ENCODE measurements at regions not wholly inside any gene's neighbourhood (a gene's known extent, or its start where the extent isn't known, plus 50 kb on each side); places are given as distances from the start of the nearest gene placed in this dataset.

GRCh38 chr13:34466301-34466700 lies 475.8 kb upstream of the NBEA start:
- intact Hi-C loops (cut with DNase I): no loop called here
- TF ChIP-seq POLR2A (IDR thresholded peaks at IDR 0.05): no peak
- TF ChIP-seq, protein P1, sequence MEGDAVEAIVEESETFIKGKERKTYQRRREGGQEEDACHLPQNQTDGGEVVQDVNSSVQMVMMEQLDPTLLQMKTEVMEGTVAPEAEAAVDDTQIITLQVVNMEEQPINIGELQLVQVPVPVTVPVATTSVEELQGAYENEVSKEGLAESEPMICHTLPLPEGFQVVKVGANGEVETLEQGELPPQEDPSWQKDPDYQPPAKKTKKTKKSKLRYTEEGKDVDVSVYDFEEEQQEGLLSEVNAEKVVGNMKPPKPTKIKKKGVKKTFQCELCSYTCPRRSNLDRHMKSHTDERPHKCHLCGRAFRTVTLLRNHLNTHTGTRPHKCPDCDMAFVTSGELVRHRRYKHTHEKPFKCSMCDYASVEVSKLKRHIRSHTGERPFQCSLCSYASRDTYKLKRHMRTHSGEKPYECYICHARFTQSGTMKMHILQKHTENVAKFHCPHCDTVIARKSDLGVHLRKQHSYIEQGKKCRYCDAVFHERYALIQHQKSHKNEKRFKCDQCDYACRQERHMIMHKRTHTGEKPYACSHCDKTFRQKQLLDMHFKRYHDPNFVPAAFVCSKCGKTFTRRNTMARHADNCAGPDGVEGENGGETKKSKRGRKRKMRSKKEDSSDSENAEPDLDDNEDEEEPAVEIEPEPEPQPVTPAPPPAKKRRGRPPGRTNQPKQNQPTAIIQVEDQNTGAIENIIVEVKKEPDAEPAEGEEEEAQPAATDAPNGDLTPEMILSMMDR (IDR thresholded peaks at IDR 0.05): no peak
- Histone ChIP-seq H3K27ac (no peak overlapping the region), H3K27me3 (no peaks in the 10 kb centered on the region), H3K4me3 (replicated peaks in 1 of 3) (no peak overlapping the region), H3K36me3 (no peaks in the 10 kb centered on the region), H3K4me1 (peaks cover 0 to 10% of the 10 kb centered on the region in 2 donors), H3K9me3 (no peaks in the 10 kb centered on the region)
- DNase-seq: no peak
- 32 to 60% methylated on average over 3 of the region's 3 CpGs for WGBS, 2 donors

- 45 to 51% methylated on average over 3 of the region's 3 CpGs for WGBS, 2 donors
- Histone ChIP-seq H3K4me3 (replicated peaks in 1 of 3) (no peak overlapping the region), H3K27ac (no peak overlapping the region), H3K4me1 (peaks cover 0 to 10% of the 10 kb centered on the region in 2 donors), H3K36me3 (no peaks in the 10 kb centered on the region), H3K9me3 (no peaks in the 10 kb centered on the region), H3K27me3 (no peaks in the 10 kb centered on the region)
- intact Hi-C loops (cut with DNase I): no loop called here
- TF ChIP-seq, protein P1 (IDR thresholded peaks at IDR 0.05): no peak
- TF ChIP-seq POLR2A (IDR thresholded peaks at IDR 0.05): no peak
- DNase-seq: no peak
These were observed 474.5 kb upstream of the NBEA start for GRCh38 chr13:34467450-34468083.

DNA sequence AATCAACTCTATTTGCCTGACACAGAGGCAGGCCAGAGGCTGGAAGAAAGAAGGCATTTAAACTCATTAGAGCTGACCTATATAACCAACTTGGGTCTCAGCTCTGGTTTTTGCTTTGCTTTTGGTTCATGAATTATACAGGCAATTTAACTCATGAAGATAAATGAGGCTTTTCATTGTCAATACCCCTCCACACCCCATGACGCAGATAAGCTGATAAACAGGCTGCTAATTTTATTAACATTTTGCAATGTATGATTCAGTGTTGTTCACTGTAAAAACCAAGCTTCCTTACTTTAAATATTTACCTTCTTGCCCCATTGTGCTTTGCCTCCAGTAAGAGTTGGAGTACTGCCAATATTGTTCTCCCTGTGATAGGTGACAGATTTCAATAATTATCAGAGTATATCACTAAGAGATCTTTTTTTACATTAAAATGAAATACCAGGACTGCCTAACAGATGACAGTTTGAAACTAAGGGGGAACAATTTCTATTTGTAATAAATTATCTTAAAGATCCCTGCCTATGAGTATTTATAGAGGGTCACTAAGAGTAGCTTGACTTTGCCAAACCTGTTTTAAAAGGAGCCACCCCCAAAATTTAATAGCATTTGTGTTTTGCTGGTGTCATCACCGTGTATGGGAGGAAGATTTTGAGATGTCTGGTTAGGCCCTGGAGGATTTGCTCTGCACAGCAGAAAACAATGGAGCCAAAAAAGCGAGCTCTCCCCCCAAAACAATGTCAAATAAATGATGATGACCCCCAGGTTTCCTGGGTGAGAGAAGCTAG lies 472.7 kb upstream of the NBEA start:
- no peak overlapping the region for H3K27ac ChIP-seq
- TF ChIP-seq, protein P1 (IDR thresholded peaks at IDR 0.05): no peak
- TF ChIP-seq POLR2A (IDR thresholded peaks at IDR 0.05): no peak
- DNase-seq: no peak
- 90% methylated on average over 3 of the region's 3 CpGs for WGBS, 2 donors
- no peak overlapping the region for H3K4me3 ChIP-seq (replicated peaks in 1 of 3)
- intact Hi-C loops (cut with DNase I): no loop called here
- H3K4me1 ChIP-seq: peaks cover 0 to 10% of the 10 kb centered on the region in 2 donors
- H3K27me3 ChIP-seq: no peaks in the 10 kb centered on the region
- H3K9me3 ChIP-seq: no peaks in the 10 kb centered on the region
- H3K36me3 ChIP-seq: no peaks in the 10 kb centered on the region

DNA sequence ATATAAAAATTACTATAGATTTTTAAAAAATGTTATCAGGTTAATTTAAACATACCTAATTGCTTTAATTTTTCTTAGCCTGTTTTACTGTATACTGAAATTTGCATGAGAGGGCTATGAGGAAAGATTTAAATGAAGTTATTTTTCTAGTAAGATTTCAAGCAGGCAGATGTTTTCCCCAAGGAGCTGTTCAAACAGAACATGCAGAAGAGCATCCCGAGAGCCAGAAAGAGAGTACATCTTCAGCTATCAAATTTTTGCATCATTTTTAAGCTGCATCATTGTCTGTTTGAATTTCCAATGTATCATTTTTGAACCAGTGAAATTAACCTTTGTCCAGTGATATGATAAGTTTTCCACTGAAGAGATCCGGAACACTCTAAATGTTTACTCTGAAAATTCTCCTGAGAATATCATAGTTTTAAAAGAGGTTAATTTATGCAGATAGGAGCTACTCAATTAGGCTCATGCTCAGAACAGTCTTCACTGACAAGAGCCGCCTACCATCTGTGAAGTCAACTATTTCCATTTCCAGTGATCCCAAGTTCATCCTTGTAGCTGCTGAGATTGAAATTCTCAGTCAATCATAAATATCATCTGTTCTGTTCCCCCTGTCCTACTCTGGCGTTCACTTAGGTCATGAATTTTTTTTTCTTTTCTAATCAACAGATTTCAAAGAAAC lies 467.7 kb upstream of the NBEA start:
- TF ChIP-seq POLR2A (IDR thresholded peaks at IDR 0.05): no peak
- TF ChIP-seq, protein P1 (IDR thresholded peaks at IDR 0.05): no peak
- H3K36me3 ChIP-seq: no peaks in the 10 kb centered on the region
- DNase-seq: no peak
- intact Hi-C loops (cut with DNase I): no loop called here
- no peak overlapping the region for H3K27ac ChIP-seq
- H3K4me1 ChIP-seq: no peaks in the 10 kb centered on the region
- H3K27me3 ChIP-seq: no peaks in the 10 kb centered on the region
- 72 to 81% methylated on average over 4 of the region's 4 CpGs for WGBS, 2 donors
- H3K4me3 ChIP-seq (replicated peaks in 1 of 3): no peak overlapping the region
- H3K9me3 ChIP-seq: no peaks in the 10 kb centered on the region

DNA sequence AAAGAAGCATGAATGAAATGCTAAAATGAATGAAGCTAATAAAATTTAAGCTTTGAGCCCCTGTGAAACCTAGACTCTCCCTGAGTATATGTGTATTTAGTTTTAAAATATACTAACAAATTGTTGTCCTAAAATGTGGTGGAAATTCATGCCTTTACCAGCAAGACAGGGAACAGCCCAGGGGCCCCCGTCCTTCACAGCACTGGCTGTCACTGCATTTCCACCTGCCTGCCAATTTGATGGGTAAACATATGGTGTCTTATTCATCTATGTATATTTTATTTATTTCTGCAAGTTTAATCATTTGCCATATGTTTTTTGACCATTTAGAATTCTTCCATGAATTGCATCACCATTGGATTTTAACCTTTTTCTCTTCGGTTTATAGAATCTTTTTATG lies 463.7 kb upstream of the NBEA start:
- intact Hi-C loops (cut with DNase I): no loop called here
- Histone ChIP-seq H3K9me3 (no peaks in the 10 kb centered on the region), H3K4me1 (no peaks in the 10 kb centered on the region), H3K27me3 (no peaks in the 10 kb centered on the region), H3K27ac (no peak overlapping the region), H3K4me3 (replicated peaks in 1 of 3) (no peak overlapping the region), H3K36me3 (no peaks in the 10 kb centered on the region)
- WGBS, 2 donors: 87 to 94% methylated on average over 2 of the region's 2 CpGs
- no peak for DNase-seq
- TF ChIP-seq, protein P1 (IDR thresholded peaks at IDR 0.05): no peak
- TF ChIP-seq POLR2A (IDR thresholded peaks at IDR 0.05): no peak

Measured in thyroid gland (tissue), 4 donors.